ENCODE measurements at regions not wholly inside any gene's neighbourhood (a gene's known extent, or its start where the extent isn't known, plus 50 kb on each side); places are given as distances from the start of the nearest gene placed in this dataset.
"Not testable (repeated sequence)": the region's sequence is repeated elsewhere in the genome, so short reads cannot be mapped to it uniquely, and the experiment has no call there.

DNA sequence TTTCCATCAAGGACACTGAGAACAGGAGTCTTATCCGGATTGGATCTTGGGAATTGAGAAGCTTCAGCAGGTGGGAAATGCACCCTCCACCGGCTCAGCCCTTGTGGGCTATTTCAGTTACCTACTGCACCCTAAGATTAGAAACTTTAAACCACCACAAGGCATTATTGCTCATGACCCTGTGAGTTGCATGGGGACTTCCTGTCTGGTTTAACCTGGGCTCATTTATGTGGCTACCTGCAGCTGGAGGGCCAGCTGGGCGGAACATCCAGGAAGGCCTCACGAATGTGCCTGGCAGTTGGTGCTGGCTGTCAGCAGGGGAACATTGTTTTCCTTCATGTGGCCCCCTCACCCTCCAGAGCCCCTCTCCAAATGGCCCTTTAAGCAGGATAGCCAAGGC, 164.1 kb downstream of the DEFB131A start:
- no peak overlapping the region for H3K4me3 Mint-ChIP-seq

DNA sequence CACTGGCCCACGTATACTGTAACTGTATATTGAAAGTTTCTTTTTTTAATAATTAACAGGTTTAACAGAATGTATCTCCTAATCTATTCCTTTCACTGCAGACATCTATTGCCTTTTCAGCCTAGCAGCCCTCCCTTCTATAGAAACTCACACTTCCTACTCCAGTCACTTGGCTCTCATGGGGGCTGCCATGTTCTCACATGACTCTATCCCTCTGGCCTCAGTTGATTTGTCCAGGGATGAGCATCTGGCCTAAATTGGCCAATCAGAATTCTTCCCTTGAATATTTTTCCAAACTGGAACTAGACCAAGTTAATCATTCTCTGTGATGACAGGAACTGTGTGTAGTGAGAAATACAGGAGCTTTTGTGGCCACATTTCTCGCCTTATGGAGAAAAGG, 166.1 kb downstream of the DEFB131A start:
- not testable (repeated sequence) for H3K4me3 ChIP-seq (ENCODE audit: low read length); H3K27ac Mint-ChIP-seq; H3K4me3 Mint-ChIP-seq; H3K9ac ChIP-seq (ENCODE audit: extremely low read depth, low read length, poor library complexity, severe bottlenecking); H3K4me1 ChIP-seq (ENCODE audit: control insufficient read depth, insufficient read depth, low read length); H3K27me3 ChIP-seq (ENCODE audit: control insufficient read depth, insufficient read depth, low read length, poor library complexity, severe bottlenecking); DNase-seq; H3K27ac ChIP-seq (ENCODE audit: low read depth, low read length); H3K27me3 Mint-ChIP-seq (ENCODE audit: insufficient read depth)
- 100% methylated on average over 1 of the region's 2 CpGs; no CpG with 5 or more reads in 1 of the 2 experiments for WGBS, 2 experiments (ENCODE audit: insufficient coverage in 1 of 2, insufficient read length in 1 of 2)
- Mint-ChIP-seq H3K9me3 (peaks cover 71% of the 10 kb centered on the region), H3K4me1 (peaks cover 14% of the 10 kb centered on the region), H3K36me3 (ENCODE audit: low read depth) (peaks cover 65% of the 10 kb centered on the region)
- Histone ChIP-seq H3K9me3 (ENCODE audit: control insufficient read depth, low read length) (peaks cover 70% of the 10 kb centered on the region), H3K36me3 (ENCODE audit: control insufficient read depth, insufficient read depth, low read length) (peaks cover 27% of the 10 kb centered on the region)

More for the DNA sequence above, 164.1 kb downstream of the DEFB131A start:
- H3K9ac ChIP-seq (ENCODE audit: extremely low read depth, low read length, poor library complexity, severe bottlenecking), result no peak overlapping the region
- Mint-ChIP-seq H3K27me3 (ENCODE audit: insufficient read depth) (no peaks in the 10 kb centered on the region), H3K9me3 (peaks cover 88% of the 10 kb centered on the region), H3K4me1 (peaks cover 32% of the 10 kb centered on the region), H3K36me3 (ENCODE audit: low read depth) (peaks cover 71% of the 10 kb centered on the region), H3K27ac (no peak overlapping the region)
- TF ChIP-seq CTCF (conservative IDR thresholded peaks at IDR 0.05), result no peak
- DNase-seq, result no peak
- 75 to 93% methylated on average over 3 to 4 of the region's 4 CpGs for WGBS, 2 experiments (ENCODE audit: insufficient coverage in 1 of 2, insufficient read length in 1 of 2)
- no peaks in the 10 kb centered on the region for H3K27me3 ChIP-seq (ENCODE audit: control insufficient read depth, insufficient read depth, low read length, poor library complexity, severe bottlenecking)
- peak overlapping the region; percentile 71 for H3K4me3 ChIP-seq (ENCODE audit: low read length)
- H3K27ac ChIP-seq (ENCODE audit: low read depth, low read length), result no peak overlapping the region
- peaks cover 27% of the 10 kb centered on the region for H3K36me3 ChIP-seq (ENCODE audit: control insufficient read depth, insufficient read depth, low read length)
- peaks cover 72% of the 10 kb centered on the region for H3K9me3 ChIP-seq (ENCODE audit: control insufficient read depth, low read length)
- no peaks in the 10 kb centered on the region for H3K4me1 ChIP-seq (ENCODE audit: control insufficient read depth, insufficient read depth, low read length)

- no peak for TF ChIP-seq CTCF (conservative IDR thresholded peaks at IDR 0.05)
- no peaks in the 10 kb centered on the region for H3K27me3 ChIP-seq (ENCODE audit: control insufficient read depth, insufficient read depth, low read length, poor library complexity, severe bottlenecking)
- peaks cover 6% of the 10 kb centered on the region for H3K4me1 Mint-ChIP-seq
- peaks cover 57% of the 10 kb centered on the region for H3K36me3 Mint-ChIP-seq (ENCODE audit: low read depth)
- no peaks in the 10 kb centered on the region for H3K27me3 Mint-ChIP-seq (ENCODE audit: insufficient read depth)
- no peak for DNase-seq
- H3K4me1 ChIP-seq (ENCODE audit: control insufficient read depth, insufficient read depth, low read length), result no peaks in the 10 kb centered on the region
- peaks cover 62% of the 10 kb centered on the region for H3K9me3 ChIP-seq (ENCODE audit: control insufficient read depth, low read length)
- H3K27ac ChIP-seq (ENCODE audit: low read depth, low read length), result no peak overlapping the region
- no peak overlapping the region for H3K4me3 Mint-ChIP-seq
- H3K36me3 ChIP-seq (ENCODE audit: control insufficient read depth, insufficient read depth, low read length), result peaks cover 27% of the 10 kb centered on the region
- H3K9ac ChIP-seq (ENCODE audit: extremely low read depth, low read length, poor library complexity, severe bottlenecking), result no peak overlapping the region
- H3K27ac Mint-ChIP-seq, result no peak overlapping the region
- 56 to 100% methylated on average over 1 to 3 of the region's 3 CpGs for WGBS, 2 experiments (ENCODE audit: insufficient coverage in 1 of 2, insufficient read length in 1 of 2)
- H3K9me3 Mint-ChIP-seq, result peaks cover 64% of the 10 kb centered on the region
- H3K4me3 ChIP-seq (ENCODE audit: low read length), result no peak overlapping the region
Observed at GRCh38 chr4:9611101-9611500, 166.9 kb downstream of the DEFB131A start.

DNA sequence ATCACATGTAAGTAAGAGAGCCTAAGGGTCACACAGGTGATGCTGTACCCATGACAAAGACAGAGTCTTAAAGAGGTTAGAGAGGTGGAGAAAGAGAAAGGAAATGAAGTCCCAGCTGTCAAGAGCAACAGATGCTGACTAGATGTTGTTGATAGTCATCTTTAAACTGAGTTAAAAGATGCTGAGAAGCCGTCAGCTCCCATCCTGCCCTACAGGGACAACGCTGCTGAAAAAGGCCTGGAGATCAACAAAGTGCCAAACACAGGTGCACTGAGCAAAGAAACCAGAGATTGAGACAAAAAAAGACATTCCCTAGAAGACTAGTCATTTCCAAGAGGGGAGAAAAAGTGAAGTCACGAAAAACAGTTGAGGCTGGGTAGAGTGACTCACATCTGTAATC, 145.0 kb upstream of the DRD5 start:
- not testable (repeated sequence) for H3K27ac ChIP-seq (ENCODE audit: low read depth, low read length); H3K9me3 ChIP-seq (ENCODE audit: control insufficient read depth, low read length); DNase-seq; H3K27ac Mint-ChIP-seq; H3K36me3 Mint-ChIP-seq (ENCODE audit: low read depth); H3K9me3 Mint-ChIP-seq; H3K27me3 ChIP-seq (ENCODE audit: control insufficient read depth, insufficient read depth, low read length, poor library complexity, severe bottlenecking); H3K4me3 Mint-ChIP-seq; H3K4me1 ChIP-seq (ENCODE audit: control insufficient read depth, insufficient read depth, low read length); H3K36me3 ChIP-seq (ENCODE audit: control insufficient read depth, insufficient read depth, low read length); H3K4me3 ChIP-seq (ENCODE audit: low read length); H3K27me3 Mint-ChIP-seq (ENCODE audit: insufficient read depth); H3K9ac ChIP-seq (ENCODE audit: extremely low read depth, low read length, poor library complexity, severe bottlenecking)
- H3K4me1 Mint-ChIP-seq, result peaks cover 22% of the 10 kb centered on the region
- 94% methylated on average over 2 to 3 of the region's 3 CpGs for WGBS, 2 experiments (ENCODE audit: insufficient coverage in 1 of 2, insufficient read length in 1 of 2)

DNA sequence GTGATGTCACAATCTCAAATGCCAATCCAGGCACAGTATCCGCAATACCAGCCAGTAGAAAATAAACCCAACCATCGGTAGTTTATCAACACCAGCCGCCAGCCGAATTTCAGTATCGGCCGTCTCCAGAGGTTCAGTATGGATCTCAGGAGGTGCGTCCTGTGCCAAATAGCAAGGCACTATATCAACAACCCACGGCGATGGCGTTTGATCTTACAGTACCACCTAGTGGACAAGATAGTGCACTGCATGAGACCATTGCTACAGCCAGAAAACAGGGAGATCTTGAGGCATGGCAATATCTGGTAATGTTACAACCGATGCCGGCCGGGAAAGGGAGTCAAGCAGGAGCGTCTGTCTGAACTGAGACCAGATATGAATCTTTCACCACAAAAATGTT, 121.8 kb upstream of the DRD5 start:
- H3K27ac ChIP-seq (ENCODE audit: low read depth, low read length); H3K27ac Mint-ChIP-seq; H3K4me3 ChIP-seq (ENCODE audit: low read length); H3K4me1 Mint-ChIP-seq; H3K36me3 ChIP-seq (ENCODE audit: control insufficient read depth, insufficient read depth, low read length); H3K27me3 Mint-ChIP-seq (ENCODE audit: insufficient read depth); H3K27me3 ChIP-seq (ENCODE audit: control insufficient read depth, insufficient read depth, low read length, poor library complexity, severe bottlenecking); H3K9me3 ChIP-seq (ENCODE audit: control insufficient read depth, low read length); H3K4me3 Mint-ChIP-seq; H3K9ac ChIP-seq (ENCODE audit: extremely low read depth, low read length, poor library complexity, severe bottlenecking); H3K4me1 ChIP-seq (ENCODE audit: control insufficient read depth, insufficient read depth, low read length): not testable (repeated sequence)
- Mint-ChIP-seq H3K36me3 (ENCODE audit: low read depth) (peaks cover 11% of the 10 kb centered on the region), H3K9me3 (peaks cover 20% of the 10 kb centered on the region)
- DNase-seq, result peak; percentile 53
- 36 to 39% methylated on average over 4 to 12 of the region's 14 CpGs for WGBS, 2 experiments (ENCODE audit: insufficient coverage in 1 of 2, insufficient read length in 1 of 2)

GRCh38 chr4:9660955-9661354, 120.5 kb upstream of the DRD5 start:
- H3K9me3 ChIP-seq (ENCODE audit: control insufficient read depth, low read length); H3K27ac Mint-ChIP-seq; H3K4me3 ChIP-seq (ENCODE audit: low read length); H3K4me1 Mint-ChIP-seq; H3K27me3 ChIP-seq (ENCODE audit: control insufficient read depth, insufficient read depth, low read length, poor library complexity, severe bottlenecking); DNase-seq; H3K27me3 Mint-ChIP-seq (ENCODE audit: insufficient read depth); H3K4me1 ChIP-seq (ENCODE audit: control insufficient read depth, insufficient read depth, low read length); H3K36me3 ChIP-seq (ENCODE audit: control insufficient read depth, insufficient read depth, low read length); H3K4me3 Mint-ChIP-seq; H3K9ac ChIP-seq (ENCODE audit: extremely low read depth, low read length, poor library complexity, severe bottlenecking); H3K27ac ChIP-seq (ENCODE audit: low read depth, low read length): not testable (repeated sequence)
- WGBS, 2 experiments (ENCODE audit: insufficient coverage in 1 of 2, insufficient read length in 1 of 2), result 100% methylated on average over 2 of the region's 4 CpGs
- Mint-ChIP-seq H3K36me3 (ENCODE audit: low read depth) (peaks cover 11% of the 10 kb centered on the region), H3K9me3 (peaks cover 20% of the 10 kb centered on the region)

Measured in endodermal cell (in vitro differentiated cells).